Activated CD4-positive, alpha-beta T cell treated with anti-CD3 and anti-CD28 coated beads, Interleukin-2, amount 50 U/mL, for 1 hour (primary cell): ENCODE measurements at regions not wholly inside any gene's neighbourhood (a gene's known extent, or its start where the extent isn't known, plus 50 kb on each side); places are given as distances from the start of the nearest gene placed in this dataset.
"Not testable (repeated sequence)": the region's sequence is repeated elsewhere in the genome, so short reads cannot be mapped to it uniquely, and the experiment has no call there.

Source experiments
- DNase-seq: peaks from one replicate; pipeline ENCODE4 v3.0.0-alpha.2; 2020

GRCh38 chr9:129301941-129302340 is 123.9 kb upstream of the IER5L start:
- DNase-seq, result no peak

DNA sequence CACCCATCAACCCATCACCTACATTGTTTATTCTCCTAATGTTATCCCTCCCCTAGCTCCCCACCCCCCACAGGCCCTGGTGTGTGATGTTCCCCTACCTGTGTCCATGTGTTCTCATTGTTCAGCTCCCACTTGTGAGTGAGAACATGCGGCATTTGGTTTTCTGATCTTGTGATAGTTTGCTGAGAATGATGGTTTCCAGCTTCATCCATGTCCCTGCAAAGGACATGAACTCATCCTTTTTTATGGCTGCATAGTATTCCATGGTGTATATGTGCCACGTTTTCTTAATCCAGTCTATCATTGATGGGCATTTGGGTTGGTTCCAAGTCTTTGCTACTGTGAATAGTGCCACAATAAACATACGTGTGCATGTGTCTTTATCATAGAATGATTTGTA is 118.1 kb upstream of the IER5L start:
- not testable (repeated sequence) for DNase-seq

DNA sequence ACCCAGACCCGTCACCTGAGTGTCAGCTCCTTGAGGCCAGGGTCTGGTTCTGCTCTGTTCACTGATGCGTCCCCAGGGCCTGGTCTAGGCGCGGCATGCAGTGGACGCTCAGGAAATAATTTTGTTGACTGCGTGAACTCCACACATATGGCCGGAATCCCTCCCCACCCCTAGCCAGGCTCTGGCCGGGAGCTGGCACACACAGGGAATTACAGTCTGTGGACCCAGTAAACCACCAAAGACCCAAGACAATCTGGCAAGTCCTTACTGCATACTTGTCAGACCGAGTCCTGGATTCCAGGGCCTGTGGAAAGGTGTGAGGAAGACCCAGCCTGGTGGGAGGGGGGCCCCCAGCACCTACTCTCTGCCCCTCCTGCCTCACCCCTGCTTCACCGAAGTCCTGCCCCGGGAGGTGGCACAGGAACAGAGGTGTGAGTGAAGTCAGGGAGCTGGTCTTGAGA is 113.0 kb upstream of the IER5L start:
- no peak for DNase-seq

- DNase-seq, result no peak
Measured at GRCh38 chr9:129290606-129291005, 112.5 kb upstream of the IER5L start.

- no peak for DNase-seq
Measured at GRCh38 chr9:129289883-129290282, 111.8 kb upstream of the IER5L start.

DNA sequence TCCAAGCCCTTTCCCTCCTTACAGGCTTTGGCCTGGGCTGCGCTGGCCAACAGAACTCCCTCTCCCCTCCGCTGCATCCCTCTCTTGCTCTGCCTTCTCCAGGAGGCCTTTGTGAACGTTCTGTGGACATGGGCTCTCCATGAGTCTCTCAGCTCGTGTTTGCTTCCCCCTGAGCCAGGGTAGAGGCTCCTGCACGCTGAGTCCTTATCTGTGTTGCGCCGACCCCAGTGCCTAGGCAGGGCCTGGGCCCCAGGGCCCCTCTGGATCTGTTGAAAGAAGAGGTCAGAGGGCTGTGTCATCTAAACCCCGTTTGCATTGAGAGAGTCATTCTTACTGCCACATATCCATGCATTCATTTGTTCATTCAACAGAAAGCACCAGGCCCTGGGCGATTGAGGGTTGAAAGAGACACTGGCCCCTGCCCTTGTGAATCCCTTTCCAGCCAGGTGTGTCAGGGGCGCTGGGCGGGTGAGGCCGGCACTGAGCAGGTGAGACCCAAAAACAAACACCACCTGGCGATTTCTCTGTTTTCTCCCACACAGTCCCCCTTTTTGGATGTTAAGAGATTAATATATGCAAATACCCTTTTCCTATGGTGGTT is 111.2 kb upstream of the IER5L start:
- DNase-seq, result no peak

DNA sequence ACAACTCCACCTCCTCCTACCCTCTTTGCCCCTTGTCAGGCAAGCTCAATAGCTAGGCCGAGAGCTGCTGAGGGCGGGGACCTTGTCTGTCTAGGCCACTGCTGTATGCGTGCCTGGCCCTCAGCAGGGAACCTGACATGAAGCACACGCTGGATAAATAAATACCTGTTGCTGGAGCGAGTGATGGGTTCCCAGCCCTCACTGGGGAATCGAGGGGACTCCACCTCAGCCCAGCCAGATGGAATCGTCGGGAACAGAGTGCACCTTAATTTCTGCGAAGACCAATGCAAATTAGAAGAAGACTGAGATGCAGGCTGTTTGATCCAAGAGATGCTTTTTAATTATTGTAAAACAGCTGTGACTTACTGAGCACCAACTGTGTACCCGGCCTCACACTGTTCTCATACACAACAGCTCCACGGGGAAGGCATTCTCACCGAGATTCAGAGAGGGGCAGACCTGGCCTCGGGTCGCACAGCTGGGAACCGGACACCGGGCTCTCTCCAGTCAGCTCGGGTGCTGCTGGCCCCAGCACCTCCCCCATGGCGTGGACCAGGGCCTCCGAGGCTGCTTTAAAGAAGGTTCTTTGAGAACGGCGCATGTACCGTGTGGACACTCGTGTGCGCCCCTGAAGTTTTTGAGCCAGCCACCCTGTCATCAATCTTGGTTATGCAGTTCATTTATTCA is 109.7 kb upstream of the IER5L start:
- no peak for DNase-seq

- no peak for DNase-seq
Measured at GRCh38 chr9:129285979-129286772, 108.1 kb upstream of the IER5L start.

DNA sequence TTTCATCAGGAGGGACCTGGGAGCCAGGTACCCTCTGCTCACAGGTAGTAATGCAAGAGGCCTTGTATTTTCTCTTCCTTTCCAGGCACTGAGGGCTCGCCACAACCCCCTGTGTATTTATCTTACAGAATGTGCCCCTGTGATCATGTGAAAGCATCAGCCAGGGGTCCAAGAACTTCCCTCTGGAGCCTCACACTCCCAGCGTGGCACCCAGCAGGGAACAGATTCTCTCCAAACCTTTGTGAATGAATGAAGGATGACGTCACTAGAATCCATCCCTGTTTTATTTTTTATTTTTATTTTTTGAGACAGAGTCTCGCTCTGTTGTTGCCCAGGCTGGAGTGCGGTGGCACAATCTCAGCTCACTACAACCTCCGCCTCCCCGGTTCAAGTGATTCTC is 107.3 kb upstream of the IER5L start:
- DNase-seq, result no peak

DNA sequence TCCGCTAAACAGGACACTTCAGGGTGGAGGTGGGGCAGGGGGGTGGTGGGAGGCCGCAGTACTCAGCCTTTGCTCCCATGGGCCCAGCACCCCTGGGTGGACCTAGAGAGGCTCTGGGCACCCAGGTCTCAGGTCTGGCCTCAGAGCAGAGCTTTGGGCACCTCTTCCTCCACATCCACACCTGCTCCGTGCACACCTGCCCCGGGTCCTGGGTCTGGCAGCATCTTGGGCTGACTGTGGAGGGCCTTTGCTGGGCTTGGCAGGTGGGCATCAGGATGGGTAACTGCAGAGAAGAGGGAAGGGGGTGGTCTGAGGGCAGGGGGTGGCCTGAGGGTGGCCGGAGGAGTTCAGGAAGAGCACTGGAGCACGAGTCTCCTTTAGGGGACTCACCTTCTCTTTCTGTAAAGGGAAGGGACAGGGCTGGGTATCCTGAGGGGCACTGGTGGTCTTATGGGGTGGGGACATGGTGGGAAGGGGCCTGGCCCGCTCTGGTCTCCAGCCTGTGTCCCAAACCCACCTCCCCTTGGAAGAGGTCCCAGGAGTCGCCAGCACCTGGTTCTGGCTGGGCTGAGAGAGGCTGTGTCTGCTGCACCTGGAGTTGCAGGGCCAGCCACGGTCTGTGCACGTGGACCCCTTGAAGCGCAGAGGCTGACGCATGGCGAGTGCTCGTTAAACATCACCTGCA is 106.7 kb upstream of the IER5L start:
- DNase-seq, result no peak

DNA sequence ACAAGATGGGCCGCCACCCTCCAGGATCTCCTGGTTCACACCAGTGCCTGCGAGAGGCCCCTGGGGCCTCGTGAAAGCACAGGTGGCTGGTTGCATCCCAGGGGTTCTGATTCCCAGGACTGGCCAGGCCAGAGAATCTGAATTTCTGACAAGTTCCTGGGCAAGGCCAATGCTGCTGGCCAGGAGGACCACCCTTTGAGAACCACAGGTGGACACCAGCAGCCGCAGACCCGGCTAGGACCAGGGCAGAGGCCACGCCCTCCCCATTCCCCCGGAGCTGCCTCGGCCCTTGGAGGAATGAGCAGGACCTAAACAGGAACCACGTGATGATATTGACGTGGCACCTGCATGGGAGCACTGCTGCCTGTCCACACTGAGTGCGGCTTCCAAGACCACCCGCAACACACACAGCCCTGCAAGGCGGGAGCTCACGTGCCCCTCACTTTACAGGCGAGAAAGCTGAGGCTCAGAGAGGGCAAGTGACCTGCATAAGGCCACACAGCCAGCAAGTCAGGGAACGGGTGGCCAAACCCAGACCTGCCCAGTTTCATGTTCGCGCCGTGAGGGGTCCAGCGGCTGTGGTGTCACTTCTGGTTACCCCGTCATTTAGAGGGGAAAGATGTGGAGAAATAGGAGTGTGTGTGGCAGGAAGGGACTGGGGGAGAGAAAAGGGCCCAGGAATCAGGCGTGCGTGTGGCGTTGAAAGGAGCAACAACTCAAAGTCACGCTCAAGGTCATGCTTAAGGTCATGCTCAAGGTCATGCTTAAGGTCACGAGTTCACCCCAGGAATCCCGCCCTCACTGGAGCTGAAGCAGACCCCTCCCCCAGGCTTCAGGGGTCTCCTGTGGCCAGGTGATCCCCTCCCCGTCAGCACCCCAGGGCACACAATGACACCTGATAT is 105.9 kb upstream of the IER5L start:
- DNase-seq, result no peak

GRCh38 chr9:129283291-129283691 is 105.2 kb upstream of the IER5L start:
- DNase-seq, result no peak

GRCh38 chr9:129282731-129283211 is 104.7 kb upstream of the IER5L start:
- no peak for DNase-seq

DNA sequence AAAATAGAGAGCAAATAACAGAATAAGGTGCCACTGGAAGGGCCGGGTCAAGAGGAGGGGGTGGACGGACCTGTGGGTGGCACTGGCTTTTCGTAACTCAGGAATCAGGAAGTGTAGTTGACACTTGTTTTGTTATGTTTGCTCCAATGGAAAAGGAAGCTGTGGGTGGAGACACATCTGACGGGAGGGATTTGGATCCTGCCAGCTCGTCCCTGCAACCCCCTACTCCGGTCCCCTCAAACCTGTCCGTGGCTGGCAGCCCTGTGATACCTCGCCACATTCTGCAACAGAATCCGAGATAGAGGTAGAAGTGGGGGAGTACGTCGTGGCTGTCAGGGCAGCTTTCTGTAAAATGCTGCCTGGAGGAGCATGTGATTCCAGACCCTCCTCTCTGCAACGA is 104.2 kb upstream of the IER5L start:
- DNase-seq, result no peak

DNA sequence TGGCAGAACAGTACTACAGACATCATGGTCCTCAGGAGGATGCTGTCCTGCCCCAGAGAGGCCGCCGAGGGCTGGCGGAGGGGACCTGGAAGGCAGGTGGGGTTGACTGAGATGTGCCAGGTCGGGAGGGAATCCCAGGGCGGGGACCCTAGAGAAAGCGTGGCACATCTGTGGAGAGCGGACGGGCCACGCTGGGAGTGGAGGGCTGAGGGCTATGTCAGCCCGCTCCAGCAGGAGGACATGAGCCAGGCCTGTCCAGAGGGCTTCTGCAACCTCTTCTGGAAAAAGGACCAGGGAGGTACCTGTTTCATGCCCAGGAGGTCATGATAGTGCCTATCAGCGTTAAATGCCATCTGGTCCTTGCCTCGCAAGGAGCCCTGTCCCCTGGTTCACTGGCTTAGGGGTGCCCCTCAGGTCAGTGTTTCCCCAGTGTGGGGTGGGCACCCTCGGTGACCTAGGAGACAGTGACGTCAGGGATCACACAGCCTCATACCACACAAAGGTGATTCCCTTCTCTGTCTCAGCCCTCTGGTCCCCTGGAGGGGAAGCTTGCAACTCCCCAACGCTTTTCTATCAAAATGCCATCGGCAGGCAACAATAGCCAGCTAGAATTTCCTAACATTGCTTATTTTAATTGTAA is 103.6 kb upstream of the IER5L start:
- no peak for DNase-seq

DNA sequence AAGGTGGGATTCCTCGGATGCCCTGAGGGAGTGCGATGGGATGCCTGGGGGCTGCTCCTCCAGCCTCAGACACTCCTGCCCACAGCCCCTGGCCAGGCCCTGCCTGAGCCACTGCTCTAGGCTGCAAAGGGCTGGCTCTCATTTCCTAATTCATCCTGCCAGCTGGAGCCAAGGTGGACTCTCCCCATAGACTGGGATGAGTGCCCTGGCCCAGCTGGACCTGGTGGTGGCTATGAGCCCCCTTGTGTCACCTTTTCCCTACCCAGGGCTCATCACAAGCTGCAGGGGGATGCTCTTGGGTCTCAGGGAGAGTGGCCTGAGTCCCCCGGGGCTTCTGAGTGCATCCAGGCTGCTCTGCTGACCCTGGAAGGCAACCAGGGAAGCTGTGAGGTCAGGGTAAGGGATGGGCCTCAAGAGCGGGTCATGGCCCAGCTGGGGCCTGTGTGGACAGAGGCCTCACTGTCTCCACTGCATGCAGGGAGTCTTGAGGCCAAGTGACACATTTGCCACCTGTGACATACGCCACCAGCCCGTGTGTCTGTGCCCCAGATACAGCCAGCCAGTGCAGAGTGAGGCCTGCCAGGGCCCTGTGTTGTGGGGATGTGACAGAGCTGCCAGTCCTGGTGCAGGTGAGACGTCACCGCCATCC is 102.7 kb upstream of the IER5L start:
- no peak for DNase-seq

GRCh38 chr9:129280236-129280622 is 102.2 kb upstream of the IER5L start:
- DNase-seq, result no peak

- DNase-seq, result no peak
Measured at GRCh38 chr9:129278391-129279237, 100.6 kb upstream of the IER5L start.

DNA sequence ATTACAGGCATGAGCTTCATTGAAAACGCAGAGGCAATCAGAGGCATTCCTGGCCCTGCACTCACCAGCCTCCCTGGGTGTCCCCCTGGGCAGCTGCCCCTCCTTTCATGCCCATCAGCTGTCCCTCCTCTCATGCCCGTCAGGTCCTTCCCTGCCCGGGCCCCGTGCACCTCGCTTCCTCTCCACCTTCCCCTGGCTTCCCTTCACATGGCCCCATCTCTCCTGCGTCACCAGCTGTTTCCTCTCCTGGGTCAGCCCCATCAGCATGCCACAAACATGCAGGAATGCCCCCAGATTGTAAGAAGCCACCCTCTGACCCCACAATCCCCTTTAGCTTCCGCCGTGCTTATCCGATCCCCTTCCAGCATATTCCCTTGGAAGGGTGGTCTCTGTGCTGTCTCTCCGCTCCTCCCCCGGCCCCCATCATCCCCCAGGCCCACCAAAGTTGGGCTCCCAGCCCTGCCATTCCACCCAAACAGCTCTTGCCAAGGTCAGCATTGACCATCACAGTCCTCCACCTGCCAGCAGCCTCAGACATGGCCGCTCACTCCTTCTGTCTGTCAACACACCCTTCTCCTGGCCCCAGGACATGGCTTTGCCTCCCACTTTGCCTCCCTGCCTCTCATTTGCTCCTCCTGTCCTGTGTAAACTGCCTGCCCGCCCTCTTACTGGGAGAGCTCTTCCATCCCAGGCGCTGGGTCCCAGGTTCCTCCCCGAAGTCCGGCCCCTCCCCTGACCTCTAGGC is 98.6 kb upstream of the IER5L start:
- DNase-seq, result no peak
